ENCODE measurements at regions not wholly inside any gene's neighbourhood (a gene's known extent, or its start where the extent isn't known, plus 50 kb on each side); places are given as distances from the start of the nearest gene placed in this dataset.

GRCh38 chr1:218584418-218585155 lies 239.5 kb downstream of the TGFB2 start:
- no peak for DNase-seq

GRCh38 chr1:218585511-218586184 lies 240.5 kb downstream of the TGFB2 start:
- DNase-seq = no peak

- no peak for DNase-seq
These were observed 242.8 kb downstream of the TGFB2 start for GRCh38 chr1:218587900-218588299.

GRCh38 chr1:218588540-218589172 lies 243.5 kb downstream of the TGFB2 start:
- no peak for DNase-seq

- no peak for DNase-seq
These were observed 244.4 kb downstream of the TGFB2 start for GRCh38 chr1:218589487-218589886.

- no peak for DNase-seq
These were observed 246.8 kb downstream of the TGFB2 start for GRCh38 chr1:218591966-218592365.

GRCh38 chr1:218592688-218593087 lies 247.6 kb downstream of the TGFB2 start:
- DNase-seq = no peak

GRCh38 chr1:218600968-218601367 lies 255.8 kb downstream of the TGFB2 start:
- DNase-seq = no peak

- DNase-seq = no peak
These were observed 259.1 kb downstream of the TGFB2 start for GRCh38 chr1:218604217-218604616.

GRCh38 chr1:218611916-218612585 lies 266.9 kb downstream of the TGFB2 start:
- DNase-seq = no peak

- no peak for DNase-seq
These were observed 268.0 kb downstream of the TGFB2 start for GRCh38 chr1:218613105-218613504.

- DNase-seq = no peak
These were observed 268.9 kb downstream of the TGFB2 start for GRCh38 chr1:218614031-218614430.

GRCh38 chr1:218616681-218617080 lies 271.5 kb downstream of the TGFB2 start:
- DNase-seq = no peak

- no peak for DNase-seq
These were observed 272.9 kb downstream of the TGFB2 start for GRCh38 chr1:218617986-218618385.

- no peak for DNase-seq
These were observed 275.8 kb downstream of the TGFB2 start for GRCh38 chr1:218620956-218621355.

- no peak for DNase-seq
These were observed 278.9 kb downstream of the TGFB2 start for GRCh38 chr1:218624052-218624451.

- DNase-seq = no peak
These were observed 280.3 kb downstream of the TGFB2 start for GRCh38 chr1:218625393-218625792.

GRCh38 chr1:218633238-218633988 lies 288.3 kb downstream of the TGFB2 start:
- DNase-seq = no peak

GRCh38 chr1:218634212-218634611 lies 289.1 kb downstream of the TGFB2 start:
- no peak for DNase-seq

- DNase-seq = no peak
These were observed 291.4 kb downstream of the TGFB2 start for GRCh38 chr1:218636548-218636947.

GRCh38 chr1:218640173-218640572 lies 295.0 kb downstream of the TGFB2 start:
- DNase-seq = no peak

Data from effector CD4-positive, alpha-beta T cell (primary cell).